ENCODE measurements at regions not wholly inside any gene's neighbourhood (a gene's known extent, or its start where the extent isn't known, plus 50 kb on each side); places are given as distances from the start of the nearest gene placed in this dataset.

DNA sequence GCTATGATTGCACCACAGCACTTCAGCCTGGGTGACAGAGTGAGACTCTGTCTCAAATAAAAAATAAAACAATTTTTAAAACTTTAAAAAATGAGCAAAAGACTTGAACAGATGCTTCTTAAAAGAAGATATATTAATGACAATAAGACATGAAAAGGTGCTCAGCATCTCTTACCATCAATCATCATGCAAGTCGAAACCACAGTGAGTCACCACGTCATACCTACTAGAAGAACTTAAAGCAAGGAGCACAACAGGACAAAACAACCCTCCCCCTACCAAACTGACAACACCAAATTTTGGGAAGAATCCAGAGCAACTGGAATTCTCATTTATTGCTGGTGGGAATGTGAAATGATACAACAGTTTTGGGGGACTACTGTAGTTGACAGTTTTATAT is 251.6 kb downstream of the BCL2 start:
- no peak for TF ChIP-seq EZH2 (IDR thresholded peaks at IDR 0.05; ENCODE audit: borderline replicate concordance, low read depth, low read length, severe bottlenecking)
- TF ChIP-seq, protein P1, sequence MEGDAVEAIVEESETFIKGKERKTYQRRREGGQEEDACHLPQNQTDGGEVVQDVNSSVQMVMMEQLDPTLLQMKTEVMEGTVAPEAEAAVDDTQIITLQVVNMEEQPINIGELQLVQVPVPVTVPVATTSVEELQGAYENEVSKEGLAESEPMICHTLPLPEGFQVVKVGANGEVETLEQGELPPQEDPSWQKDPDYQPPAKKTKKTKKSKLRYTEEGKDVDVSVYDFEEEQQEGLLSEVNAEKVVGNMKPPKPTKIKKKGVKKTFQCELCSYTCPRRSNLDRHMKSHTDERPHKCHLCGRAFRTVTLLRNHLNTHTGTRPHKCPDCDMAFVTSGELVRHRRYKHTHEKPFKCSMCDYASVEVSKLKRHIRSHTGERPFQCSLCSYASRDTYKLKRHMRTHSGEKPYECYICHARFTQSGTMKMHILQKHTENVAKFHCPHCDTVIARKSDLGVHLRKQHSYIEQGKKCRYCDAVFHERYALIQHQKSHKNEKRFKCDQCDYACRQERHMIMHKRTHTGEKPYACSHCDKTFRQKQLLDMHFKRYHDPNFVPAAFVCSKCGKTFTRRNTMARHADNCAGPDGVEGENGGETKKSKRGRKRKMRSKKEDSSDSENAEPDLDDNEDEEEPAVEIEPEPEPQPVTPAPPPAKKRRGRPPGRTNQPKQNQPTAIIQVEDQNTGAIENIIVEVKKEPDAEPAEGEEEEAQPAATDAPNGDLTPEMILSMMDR (IDR thresholded peaks at IDR 0.05; ENCODE audit: borderline replicate concordance, extremely low read depth, low read length, poor library complexity, severe bottlenecking) = no peak
